ENCODE measurements at regions not wholly inside any gene's neighbourhood (a gene's known extent, or its start where the extent isn't known, plus 50 kb on each side); places are given as distances from the start of the nearest gene placed in this dataset.

- DNase-seq (ENCODE audit: low read depth), result no peak
- TF ChIP-seq CTCF (conservative IDR thresholded peaks at IDR 0.05; ENCODE audit: low read depth, low read length), result no peak
- no peak overlapping the region for H3K4me3 ChIP-seq (ENCODE audit: low read depth, low read length)
Measured at GRCh38 chr20:17809362-17810061, 109.7 kb downstream of the BANF2 start.

DNA sequence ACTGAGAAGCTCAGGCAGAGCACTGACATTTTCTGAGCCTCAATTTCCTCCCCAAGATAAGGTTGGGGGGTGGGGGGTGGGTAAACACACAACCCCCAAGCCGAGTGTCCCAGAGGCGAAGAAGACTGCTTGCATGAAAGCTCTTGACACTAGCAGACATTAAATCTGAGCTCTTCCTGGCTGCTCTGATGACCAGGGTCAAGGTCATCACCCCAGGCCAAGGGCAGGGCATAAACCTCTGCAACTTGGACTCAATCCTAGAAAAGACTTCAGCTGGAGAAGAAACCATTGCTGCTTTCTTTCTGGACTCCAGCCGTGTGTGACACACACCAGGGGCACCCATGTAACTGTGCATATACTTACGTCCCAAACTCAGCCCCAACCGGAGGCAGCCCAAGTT lies 109.0 kb downstream of the BANF2 start:
- DNase-seq (ENCODE audit: low read depth), result no peak
- no peak overlapping the region for H3K4me3 ChIP-seq (ENCODE audit: low read depth, low read length)
- TF ChIP-seq CTCF (conservative IDR thresholded peaks at IDR 0.05; ENCODE audit: low read depth, low read length), result no peak

DNA sequence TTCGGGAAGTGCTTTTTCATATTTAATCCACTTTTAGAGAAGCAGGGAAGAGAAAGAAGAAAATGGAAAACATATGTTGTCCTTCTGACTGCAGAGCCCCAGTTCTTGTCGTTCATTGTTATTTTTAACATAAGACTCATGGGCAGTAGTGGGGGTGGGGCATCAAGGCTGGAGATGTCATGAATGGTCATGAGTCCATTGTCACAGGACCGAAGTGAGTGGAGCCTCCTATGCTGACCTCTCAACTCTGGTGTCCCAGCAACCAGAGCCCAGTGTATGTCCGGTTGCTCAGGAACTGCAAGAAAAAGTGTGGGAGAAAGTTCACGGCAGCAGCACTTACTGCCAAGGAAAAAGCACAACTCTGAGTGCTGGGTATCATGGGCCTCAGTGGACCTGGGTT lies 108.6 kb downstream of the BANF2 start:
- H3K4me3 ChIP-seq (ENCODE audit: low read depth, low read length), result no peak overlapping the region
- no peak for TF ChIP-seq CTCF (conservative IDR thresholded peaks at IDR 0.05; ENCODE audit: low read depth, low read length)
- no peak for DNase-seq (ENCODE audit: low read depth)

DNA sequence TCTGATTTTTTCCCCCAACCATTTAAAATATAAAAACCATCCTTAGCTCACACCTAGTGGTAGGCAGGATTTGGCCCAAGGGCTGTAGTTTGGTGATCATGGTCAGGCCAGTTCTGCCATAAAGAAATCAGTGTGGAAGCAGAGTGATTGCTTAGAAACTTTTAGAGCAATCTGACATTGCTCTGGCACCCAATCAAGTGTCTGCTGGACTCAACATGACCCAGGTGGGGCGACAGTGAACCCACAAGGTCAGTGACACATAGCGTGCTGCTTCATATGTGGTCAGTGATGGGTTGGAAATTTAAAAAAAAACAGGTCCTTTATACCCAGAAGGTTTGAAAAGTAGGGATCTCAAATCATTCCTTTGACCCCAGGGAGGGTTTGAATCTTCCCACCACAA lies 107.9 kb downstream of the BANF2 start:
- DNase-seq (ENCODE audit: low read depth), result no peak
- TF ChIP-seq CTCF (conservative IDR thresholded peaks at IDR 0.05; ENCODE audit: low read depth, low read length), result no peak
- H3K4me3 ChIP-seq (ENCODE audit: low read depth, low read length), result no peak overlapping the region

DNA sequence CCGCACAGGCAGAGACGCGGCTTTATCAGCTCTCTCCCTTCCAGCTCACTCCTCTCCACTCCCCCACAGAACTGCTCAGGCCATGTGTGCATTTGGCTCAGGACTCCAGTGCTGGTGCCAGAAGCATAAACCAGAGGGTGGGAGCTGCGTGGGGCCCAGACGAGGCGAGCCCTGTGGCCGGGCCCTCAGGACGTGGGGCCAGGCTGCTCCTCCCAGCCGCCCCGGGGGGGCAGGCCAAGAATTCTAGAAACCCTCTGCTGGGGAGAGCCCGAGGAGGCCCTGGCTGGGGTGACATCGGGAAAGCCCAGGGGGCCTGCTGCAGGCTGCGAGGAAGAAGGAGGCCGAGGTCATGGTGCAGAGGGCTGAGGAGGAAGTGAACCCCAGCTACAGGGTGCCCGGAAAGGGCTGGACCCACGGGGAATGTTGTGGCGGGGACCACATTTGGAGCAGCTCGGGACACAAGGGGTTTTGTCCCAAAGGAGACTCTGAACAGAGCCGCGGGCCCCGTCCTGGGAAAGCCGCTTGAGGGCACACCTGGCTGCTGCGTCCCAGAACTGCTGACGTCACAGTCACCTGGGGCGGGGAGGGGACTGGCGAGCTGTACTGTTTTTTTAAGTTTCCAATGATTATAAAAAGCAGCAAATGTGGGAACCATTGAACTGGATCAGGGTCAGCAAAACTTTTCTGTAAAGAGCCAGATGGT lies 107.1 kb downstream of the BANF2 start:
- DNase-seq (ENCODE audit: low read depth), result no peak
- no peak for TF ChIP-seq CTCF (conservative IDR thresholded peaks at IDR 0.05; ENCODE audit: low read depth, low read length)
- no peak overlapping the region for H3K4me3 ChIP-seq (ENCODE audit: low read depth, low read length)

DNA sequence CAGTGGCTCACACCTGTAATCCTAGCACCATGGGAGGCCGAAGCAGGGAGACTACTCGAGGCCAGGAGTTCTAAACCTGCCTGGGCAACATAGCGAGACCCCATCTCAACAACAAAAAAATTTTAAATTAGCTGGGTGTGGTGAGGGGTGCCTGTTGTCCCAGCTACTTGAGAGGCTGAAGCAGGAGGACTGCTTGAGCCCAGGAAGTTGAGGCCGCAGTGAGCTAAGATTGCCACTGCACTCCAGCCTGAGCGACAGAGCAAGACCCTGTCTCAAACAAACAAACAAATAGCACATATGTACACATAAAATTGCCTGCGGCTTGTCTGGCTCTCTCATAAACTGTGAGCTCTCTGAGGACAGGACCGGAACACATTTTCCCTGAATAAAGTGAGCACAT lies 106.3 kb downstream of the BANF2 start:
- DNase-seq (ENCODE audit: low read depth), result no peak
- H3K4me3 ChIP-seq (ENCODE audit: low read depth, low read length), result no peak overlapping the region
- no peak for TF ChIP-seq CTCF (conservative IDR thresholded peaks at IDR 0.05; ENCODE audit: low read depth, low read length)

DNA sequence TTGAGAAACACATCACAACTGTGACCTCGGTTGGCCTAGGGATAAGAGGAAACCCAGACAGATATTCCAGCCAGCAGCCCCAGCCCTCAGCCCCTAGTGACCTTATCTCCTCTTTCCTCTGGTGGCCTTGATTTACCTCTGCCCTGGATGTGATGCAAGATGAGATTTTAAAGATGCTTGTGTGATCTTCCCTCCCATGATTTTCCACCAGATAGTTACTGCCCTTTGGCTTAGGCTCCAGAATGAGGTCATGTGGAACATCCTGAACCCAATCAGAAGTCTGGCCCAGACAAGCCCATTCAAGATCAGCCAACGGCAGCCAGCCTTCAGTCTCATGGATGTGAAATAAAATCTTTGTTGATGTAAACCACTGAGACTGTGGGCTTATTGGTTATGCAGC lies 104.0 kb downstream of the BANF2 start:
- H3K4me3 ChIP-seq (ENCODE audit: low read depth, low read length), result no peak overlapping the region
- TF ChIP-seq CTCF (conservative IDR thresholded peaks at IDR 0.05; ENCODE audit: low read depth, low read length), result no peak

More for the DNA sequence above, 104.0 kb downstream of the BANF2 start:
- DNase-seq (ENCODE audit: low read depth), result no peak

All from epithelial cell of proximal tubule (primary cell).